AG04450 (cell line): ENCODE measurements at regions not wholly inside any gene's neighbourhood (a gene's known extent, or its start where the extent isn't known, plus 50 kb on each side); places are given as distances from the start of the nearest gene placed in this dataset.

ENCODE experiments used
- CTCF ChIA-PET: fragments of 300-600, 350-600 bp; formaldehyde crosslinking; extraction: SDS; loops from one replicate; lab custom pipeline; 2022; ENCODE audit warnings: antibody characterized with exemption, inconsistent platforms; lab: Charles Lee
- POLR2A ChIA-PET: fragments of 350-600 bp; formaldehyde crosslinking; extraction: SDS; loops from one replicate; lab custom pipeline; 2021; ENCODE audit warnings: antibody characterized with exemption, inconsistent platforms; lab: Yijun Ruan, JAX
- DNase-seq: peaks from one replicate; pipeline ENCODE4 v3.0.0-alpha.2; 2011; ENCODE audit warnings: low read depth, low spot score
- H3K27ac ChIP-seq: one replicate; pipeline ENCODE4 v1.5.1; 2012; ENCODE audit warnings: low read depth, low read length, control low read depth
- H3K27me3 ChIP-seq: one replicate; pipeline ENCODE4 v1.6.0; 2012; ENCODE audit warnings: low read length; ENCODE audit not compliant: control insufficient read depth, insufficient read depth
- H3K4me3 ChIP-seq: 2 replicates; pipeline ENCODE4 v1.5.1; 2011; ENCODE audit warnings: mild to moderate bottlenecking, low read depth, low read length, control low read depth
- H3K9me3 ChIP-seq: 2 replicates; pipeline ENCODE4 v1.5.1; 2012; ENCODE audit warnings: low read length; ENCODE audit not compliant: control insufficient read depth, insufficient read depth
- TF ChIP-seq, protein P1 (sequence below): IDR thresholded peaks from 2 replicates; pipeline ENCODE4 v1.5.1; 2011; ENCODE audit warnings: low read depth, low read length, control low read depth, inconsistent platforms

DNA sequence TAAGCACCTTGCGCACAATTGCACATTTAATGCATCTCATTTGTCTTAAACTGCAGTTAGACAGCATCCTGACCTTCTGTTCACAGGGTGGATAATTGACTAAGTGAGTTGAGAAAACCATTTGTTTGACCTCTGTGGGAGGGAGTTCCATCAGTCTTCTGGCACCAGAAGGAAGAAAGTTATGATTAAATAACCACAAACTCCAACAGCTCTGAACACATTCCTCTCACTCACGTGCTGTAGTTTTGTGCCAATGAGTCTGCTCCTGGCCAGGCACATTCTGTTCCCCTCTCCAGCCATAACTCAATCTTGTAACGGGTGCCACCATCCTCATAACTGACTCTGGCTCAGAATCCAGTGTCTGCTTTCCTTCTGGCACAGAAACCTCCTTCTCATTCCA is 817.2 kb downstream of the SLITRK1 start:
- CTCF ChIA-PET = no interaction called here
- POLR2A ChIA-PET = no interaction called here
- Histone ChIP-seq H3K27me3 (no peaks in the 10 kb centered on the region), H3K27ac (no peak overlapping the region), H3K9me3 (no peaks in the 10 kb centered on the region), H3K4me3 (no peak overlapping the region)
- no peak for DNase-seq
- TF ChIP-seq, protein P1, sequence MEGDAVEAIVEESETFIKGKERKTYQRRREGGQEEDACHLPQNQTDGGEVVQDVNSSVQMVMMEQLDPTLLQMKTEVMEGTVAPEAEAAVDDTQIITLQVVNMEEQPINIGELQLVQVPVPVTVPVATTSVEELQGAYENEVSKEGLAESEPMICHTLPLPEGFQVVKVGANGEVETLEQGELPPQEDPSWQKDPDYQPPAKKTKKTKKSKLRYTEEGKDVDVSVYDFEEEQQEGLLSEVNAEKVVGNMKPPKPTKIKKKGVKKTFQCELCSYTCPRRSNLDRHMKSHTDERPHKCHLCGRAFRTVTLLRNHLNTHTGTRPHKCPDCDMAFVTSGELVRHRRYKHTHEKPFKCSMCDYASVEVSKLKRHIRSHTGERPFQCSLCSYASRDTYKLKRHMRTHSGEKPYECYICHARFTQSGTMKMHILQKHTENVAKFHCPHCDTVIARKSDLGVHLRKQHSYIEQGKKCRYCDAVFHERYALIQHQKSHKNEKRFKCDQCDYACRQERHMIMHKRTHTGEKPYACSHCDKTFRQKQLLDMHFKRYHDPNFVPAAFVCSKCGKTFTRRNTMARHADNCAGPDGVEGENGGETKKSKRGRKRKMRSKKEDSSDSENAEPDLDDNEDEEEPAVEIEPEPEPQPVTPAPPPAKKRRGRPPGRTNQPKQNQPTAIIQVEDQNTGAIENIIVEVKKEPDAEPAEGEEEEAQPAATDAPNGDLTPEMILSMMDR = no peak

DNA sequence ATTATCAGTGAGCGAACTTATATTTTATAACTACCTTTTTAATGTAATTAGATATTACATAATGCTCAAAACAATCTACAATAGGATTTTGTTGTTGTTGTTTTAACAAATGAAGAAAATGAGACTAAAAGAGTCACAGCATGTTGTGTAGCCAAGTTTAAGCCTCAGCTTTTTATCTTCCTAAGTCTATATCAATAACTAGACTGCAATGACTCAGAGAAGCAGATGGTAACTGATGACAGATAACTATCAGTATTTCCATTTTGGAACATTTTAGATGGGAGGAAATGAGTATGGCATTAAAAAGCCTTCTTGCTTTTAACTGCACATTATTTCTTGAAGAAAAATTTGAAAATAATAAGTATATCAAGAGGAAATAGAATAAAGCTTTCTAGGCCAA is 825.2 kb downstream of the SLITRK1 start:
- no peaks in the 10 kb centered on the region for H3K27me3 ChIP-seq
- no peak for DNase-seq
- no peak overlapping the region for H3K27ac ChIP-seq
- ChIA-PET POLR2A (no interaction called here), CTCF (no interaction called here)
- no peak overlapping the region for H3K4me3 ChIP-seq
- no peaks in the 10 kb centered on the region for H3K9me3 ChIP-seq
- TF ChIP-seq, protein P1 = no peak

DNA sequence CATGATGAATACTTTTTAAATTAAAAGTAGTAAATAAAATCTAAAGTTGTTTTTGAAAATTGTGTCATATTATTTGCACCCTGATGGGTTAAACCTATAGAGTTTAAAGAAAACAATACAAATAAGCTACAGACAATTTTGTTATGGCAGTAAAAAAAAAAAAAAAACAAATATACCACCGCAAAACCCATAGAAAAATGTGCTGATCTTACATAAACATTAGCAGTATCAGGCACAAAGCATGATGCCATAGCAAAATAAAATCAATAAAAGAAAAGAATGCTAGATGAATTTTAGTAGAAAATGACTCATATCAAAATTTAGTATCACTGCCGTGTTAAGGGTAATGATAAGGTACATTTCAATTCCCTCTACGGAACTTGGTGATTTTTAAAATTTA is 826.0 kb downstream of the SLITRK1 start:
- H3K4me3 ChIP-seq = no peak overlapping the region
- no peak overlapping the region for H3K27ac ChIP-seq
- H3K9me3 ChIP-seq = no peaks in the 10 kb centered on the region
- no peaks in the 10 kb centered on the region for H3K27me3 ChIP-seq
- CTCF ChIA-PET = interaction anchor here (0.6 kb wide), 1 partner anchor 1121 kb away, joined by 3 read pairs; no protein-coding TSS in a partner anchor
- TF ChIP-seq, protein P1 = no peak
- DNase-seq = no peak
- POLR2A ChIA-PET = no interaction called here

DNA sequence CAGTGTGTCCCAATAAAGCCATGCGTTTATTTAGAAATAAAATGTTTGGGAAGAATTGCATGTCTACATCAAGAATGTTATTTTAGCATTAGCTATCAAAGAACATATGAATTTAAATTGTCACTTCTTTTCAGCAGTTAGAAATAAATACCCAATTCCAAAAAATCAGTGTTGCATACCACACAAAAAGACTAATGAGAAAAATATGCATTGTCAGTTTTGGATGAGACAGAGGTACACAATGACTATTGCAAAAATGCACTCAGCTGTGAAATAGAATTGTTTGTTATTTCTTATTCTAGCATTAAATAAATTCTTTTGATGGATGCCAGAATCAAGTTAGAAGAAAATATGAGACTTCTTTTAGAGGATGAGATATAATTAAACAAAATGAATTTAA is 833.9 kb downstream of the SLITRK1 start:
- no peak overlapping the region for H3K27ac ChIP-seq
- POLR2A ChIA-PET = no interaction called here
- no peaks in the 10 kb centered on the region for H3K9me3 ChIP-seq
- H3K27me3 ChIP-seq = no peaks in the 10 kb centered on the region
- no peak overlapping the region for H3K4me3 ChIP-seq
- CTCF ChIA-PET = no interaction called here
- TF ChIP-seq, protein P1 = no peak
- DNase-seq = no peak

DNA sequence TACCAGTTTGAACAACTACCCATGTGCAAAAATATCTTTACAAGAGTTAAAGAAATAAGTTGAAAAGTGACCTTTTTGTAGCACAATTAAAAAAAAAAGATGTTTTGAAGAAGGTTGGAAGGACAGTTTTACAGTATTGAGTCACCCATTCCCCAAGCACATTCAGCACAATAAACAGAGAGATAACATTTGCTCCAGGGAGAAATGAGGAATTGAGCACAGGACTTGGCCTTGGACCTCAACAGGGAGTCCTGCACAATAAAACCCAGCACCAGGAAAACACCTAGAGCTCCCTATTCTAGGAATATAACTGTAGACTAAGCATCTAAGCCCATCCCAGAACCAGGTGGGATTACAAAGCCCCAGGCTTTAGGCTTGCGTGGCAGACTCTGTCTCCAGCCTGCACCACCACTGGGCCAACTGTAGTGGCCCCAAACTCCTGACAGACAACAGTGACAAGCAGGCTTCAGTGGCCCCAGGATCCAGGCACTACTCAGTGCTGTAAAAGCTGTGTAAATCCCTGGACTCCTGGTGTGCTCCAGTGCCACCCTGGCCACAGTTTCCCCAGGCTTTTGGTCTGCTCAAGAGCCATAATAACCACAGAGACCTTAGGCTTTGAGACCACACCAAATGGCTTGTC is 857.2 kb downstream of the SLITRK1 start:
- DNase-seq = no peak
- H3K9me3 ChIP-seq = no peaks in the 10 kb centered on the region
- no peak overlapping the region for H3K27ac ChIP-seq
- POLR2A ChIA-PET = no interaction called here
- H3K27me3 ChIP-seq = no peaks in the 10 kb centered on the region
- TF ChIP-seq, protein P1 = no peak
- CTCF ChIA-PET = no interaction called here
- H3K4me3 ChIP-seq = no peak overlapping the region
